ENCODE measurements at regions not wholly inside any gene's neighbourhood (a gene's known extent, or its start where the extent isn't known, plus 50 kb on each side); places are given as distances from the start of the nearest gene placed in this dataset.

- TF ChIP-seq, protein P1, sequence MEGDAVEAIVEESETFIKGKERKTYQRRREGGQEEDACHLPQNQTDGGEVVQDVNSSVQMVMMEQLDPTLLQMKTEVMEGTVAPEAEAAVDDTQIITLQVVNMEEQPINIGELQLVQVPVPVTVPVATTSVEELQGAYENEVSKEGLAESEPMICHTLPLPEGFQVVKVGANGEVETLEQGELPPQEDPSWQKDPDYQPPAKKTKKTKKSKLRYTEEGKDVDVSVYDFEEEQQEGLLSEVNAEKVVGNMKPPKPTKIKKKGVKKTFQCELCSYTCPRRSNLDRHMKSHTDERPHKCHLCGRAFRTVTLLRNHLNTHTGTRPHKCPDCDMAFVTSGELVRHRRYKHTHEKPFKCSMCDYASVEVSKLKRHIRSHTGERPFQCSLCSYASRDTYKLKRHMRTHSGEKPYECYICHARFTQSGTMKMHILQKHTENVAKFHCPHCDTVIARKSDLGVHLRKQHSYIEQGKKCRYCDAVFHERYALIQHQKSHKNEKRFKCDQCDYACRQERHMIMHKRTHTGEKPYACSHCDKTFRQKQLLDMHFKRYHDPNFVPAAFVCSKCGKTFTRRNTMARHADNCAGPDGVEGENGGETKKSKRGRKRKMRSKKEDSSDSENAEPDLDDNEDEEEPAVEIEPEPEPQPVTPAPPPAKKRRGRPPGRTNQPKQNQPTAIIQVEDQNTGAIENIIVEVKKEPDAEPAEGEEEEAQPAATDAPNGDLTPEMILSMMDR (IDR thresholded peaks at IDR 0.05 in 4 of 5, conservative IDR thresholded peaks at IDR 0.05 in 1 of 5): no peak
- TF ChIP-seq POLR2A (IDR thresholded peaks at IDR 0.05): no peak
Measured at GRCh38 chr17:15124746-15125145, 140.4 kb downstream of the PMP22 start.

Measured in gastrocnemius medialis (tissue), 4 donors.